HG02852 (cell line): ENCODE measurements at regions not wholly inside any gene's neighbourhood (a gene's known extent, or its start where the extent isn't known, plus 50 kb on each side); places are given as distances from the start of the nearest gene placed in this dataset.

Source experiments
- ATAC-seq: cut with Tn5 transposase; IDR thresholded peaks from one replicate; pipeline ENCODE4 v1.9.1; 2021; ENCODE audit warnings: mild to moderate bottlenecking, moderate library complexity; ENCODE audit not compliant: unreplicated experiment

DNA sequence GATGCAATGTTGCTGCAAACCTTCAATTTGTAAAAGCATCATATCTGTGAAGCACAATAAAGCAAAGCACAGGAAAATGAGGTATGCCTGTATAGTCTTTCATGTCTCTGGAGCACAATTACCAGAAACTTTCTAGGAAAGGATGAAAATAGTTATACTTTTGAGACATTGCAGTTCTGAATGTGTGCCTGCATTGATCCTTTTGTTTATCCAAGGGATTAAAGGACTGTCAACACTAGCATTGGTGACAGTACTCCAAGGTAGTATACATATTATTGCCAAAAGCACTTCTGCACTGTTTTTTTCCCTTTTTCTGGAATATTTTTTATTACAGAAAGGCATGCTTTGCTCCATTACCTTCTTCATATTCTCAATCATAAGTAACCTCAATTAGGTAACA is 476.0 kb downstream of the GABRG1 start:
- ATAC-seq: no peak

DNA sequence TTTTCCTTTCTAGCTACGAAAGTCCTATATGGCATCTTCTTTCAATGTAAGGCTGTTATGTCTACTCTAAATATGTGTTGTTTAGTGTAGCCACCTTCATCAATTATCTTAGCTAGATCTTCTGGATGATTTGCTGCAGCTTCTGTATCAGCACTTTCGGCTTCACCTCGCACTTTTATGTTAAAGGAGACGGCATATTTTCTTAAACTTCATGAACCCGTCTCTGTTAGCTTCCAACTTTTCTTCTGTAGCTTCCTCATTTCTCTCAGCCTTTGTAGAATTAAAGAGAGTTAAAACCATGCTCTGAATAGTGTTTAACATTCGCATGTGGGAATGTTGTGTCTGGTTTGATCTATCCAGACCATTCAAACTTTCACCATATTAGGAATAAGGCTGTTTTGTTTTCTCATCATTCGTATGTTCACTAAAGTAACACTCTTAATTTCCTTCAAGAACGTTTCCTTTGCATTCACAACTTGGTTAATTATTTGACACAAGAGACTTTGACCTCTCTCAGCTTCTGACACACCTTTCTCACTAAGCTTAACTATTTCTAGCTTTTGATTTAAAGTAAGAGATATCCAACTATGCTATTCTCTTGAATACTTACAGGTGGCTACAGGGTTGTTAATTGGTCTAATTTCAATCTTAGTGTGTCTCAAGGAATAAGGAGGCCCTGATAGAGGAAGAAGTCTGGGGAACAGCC is 476.8 kb downstream of the GABRG1 start:
- no peak for ATAC-seq

DNA sequence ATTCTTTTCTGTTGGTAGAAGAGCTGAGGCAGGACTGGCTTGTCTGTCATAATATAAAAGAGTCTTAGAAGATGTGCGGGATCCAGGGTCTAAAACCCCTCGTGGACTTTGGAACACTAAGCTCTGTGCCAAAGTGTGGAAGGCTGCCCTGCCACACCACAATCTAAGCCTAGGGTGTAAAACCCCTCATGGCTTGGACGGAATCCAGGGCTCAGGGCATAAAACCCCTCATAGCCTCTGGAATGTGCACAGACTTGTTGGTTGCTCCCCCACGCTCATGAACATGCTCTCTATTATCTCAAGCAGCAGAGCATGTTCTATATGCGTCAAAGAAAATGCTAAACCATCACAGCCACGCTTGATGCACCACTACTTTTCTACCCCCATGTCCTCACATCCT is 483.6 kb downstream of the GABRG1 start:
- no peak for ATAC-seq

DNA sequence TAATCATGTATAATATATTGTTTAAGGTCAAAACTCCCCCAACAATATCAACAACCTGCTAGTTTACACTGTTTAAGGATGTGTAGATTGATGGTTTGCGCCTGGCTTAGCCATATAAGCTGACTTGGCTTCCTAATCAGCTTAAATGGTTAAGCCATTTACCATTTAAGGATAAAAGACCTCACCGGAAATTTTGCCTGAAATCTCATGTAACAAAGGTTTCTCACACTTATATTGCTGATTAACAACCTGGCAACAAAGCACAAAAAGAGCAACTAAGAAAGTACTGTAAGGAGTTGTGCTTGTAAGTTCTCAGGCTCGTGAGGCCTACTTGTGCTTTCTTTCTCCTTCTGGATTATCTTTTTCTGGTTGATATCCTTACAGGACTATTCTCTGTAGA is 485.2 kb downstream of the GABRG1 start:
- no peak for ATAC-seq

DNA sequence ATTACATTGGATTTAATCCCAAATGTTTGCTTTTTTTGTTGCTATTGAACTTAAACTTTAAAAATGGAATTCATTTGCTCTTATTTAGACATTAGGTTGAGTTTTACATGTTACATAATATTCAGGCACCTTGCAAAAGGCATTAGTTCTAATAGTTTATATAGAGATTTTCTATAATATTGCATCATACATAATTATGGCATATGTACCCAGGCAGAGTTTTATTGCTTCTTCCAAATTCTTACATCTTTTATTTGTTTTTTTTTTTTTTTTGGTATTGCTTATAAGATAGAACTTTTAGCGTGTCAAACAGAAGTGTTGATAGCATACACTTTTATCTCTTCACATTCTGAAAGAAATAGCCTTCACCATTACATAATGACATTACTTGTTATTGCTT is 487.7 kb downstream of the GABRG1 start:
- ATAC-seq: no peak

DNA sequence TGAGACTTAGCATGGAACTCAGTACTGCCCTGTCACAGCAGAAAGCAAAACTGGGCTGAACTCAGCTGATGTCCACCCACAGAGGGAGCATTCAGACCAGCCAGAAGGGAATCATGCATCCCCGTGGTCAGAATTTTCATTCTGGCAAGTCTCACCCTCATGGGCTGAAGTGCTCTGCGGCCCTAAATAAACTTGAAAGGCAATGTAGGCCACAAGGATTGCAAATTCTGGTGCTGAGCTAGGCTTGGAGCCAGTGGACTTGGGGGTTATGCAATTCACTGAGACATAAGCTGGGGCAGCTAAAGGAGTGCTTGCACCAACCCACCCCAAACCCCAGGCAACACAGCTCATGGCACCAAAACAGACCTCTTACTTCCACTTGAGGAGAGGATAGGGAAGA is 494.1 kb downstream of the GABRG1 start:
- ATAC-seq: no peak

DNA sequence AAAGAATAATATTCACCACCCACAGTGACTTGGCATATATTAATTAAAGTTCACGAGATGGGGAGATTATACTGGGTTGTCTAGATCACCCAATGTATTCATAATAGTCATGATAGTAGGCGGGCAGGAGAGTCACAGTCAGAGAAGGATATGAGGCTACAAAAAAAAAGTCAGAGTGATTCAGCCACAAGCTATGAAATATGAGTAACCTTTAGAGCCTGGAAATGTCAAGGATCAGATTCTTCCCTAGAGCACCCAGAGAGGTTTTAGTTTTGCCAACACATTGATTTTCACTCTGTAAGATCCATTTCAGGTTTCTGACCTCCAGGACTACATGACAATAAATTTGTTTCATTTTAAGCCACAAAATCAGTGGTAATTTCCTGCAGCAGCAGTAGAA is 501.9 kb downstream of the GABRG1 start:
- ATAC-seq: no peak

DNA sequence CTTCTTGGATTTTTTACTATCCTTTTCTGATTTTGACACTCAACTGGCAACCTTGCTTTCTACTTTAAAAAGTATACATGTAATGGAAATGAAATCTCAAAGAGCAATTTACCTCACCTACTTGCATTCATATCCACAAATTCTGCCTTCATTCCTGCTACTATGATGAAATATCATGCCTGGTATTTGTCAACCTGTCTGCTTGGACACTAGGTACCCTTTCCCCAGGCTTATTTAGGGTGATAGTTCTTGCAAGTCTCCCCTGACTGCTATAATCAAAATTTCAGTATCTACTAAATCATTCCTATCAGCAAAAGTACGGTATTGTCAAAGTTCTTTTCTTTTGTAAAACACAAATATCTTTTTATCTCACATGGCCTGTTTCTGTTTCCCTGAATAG is 503.0 kb downstream of the GABRG1 start:
- ATAC-seq: no peak

DNA sequence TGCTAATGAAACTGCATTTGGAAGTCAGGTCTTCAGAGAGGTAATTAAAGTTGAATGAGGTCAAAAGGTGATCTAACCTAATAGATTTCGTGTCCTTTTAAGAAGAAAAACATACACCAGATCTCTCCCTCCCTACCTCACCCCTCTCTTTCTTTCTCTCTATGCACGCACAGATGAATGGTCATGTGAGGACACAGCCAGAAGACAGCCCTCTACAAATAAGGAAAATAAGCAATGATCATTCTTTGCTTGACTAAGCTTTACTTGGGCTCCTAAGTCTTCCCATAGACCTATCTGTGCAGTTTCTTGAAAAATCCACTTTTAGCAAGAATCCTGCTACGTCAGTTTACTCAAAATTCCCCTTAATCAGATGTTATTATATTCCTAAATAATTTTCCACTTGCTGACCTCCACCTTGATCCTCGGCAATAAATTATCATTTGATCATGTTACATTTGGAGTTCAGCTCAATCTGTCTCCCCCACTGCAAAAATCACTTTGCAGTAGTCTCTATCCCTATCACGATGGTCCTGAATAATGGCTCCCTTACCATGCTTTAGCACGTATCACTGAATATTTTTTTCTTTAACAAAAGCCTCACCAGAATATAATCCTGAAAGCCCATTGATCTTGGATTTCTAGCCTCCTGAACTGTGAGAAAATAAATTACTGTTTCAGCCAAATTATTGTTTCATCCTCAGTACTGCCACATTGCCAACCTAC is 527.3 kb downstream of the GABRG1 start:
- no peak for ATAC-seq

DNA sequence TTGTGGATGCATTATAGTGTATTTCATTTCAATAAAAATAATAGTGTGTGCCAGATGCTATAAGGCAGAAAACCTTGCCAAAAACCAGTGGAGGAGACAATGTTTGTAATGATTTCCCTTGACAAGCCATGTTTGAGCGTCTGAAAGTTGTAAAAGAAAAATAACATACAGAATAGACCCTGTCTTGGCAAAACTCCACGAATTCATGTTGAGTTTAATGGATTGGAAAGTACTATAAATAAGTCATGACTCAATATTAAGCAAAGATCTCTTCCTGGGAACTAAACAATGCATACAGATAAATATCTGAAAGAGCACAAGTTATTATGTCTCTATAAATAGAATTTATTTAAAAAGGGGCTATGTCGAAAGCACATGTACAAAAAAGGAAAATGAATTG is 543.5 kb downstream of the GABRG1 start:
- no peak for ATAC-seq

DNA sequence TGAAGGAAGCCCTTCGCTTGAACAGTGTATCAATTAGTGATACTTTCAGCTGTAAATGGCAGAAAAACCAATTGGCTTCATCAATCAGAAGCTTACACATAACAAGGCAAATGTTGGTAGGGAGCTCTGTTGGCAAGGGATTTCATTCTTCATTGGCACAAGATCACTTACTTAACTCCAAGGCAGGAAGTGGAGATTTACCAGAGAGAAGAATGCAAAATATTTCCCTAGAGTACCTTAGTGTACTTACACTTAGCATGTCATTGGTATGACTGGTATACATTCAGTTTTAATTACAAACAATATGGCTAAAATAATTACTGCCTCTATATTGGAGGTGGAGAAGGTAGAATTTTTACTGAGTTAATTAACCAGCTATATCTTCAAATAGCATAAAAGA is 545.0 kb downstream of the GABRG1 start:
- no peak for ATAC-seq

DNA sequence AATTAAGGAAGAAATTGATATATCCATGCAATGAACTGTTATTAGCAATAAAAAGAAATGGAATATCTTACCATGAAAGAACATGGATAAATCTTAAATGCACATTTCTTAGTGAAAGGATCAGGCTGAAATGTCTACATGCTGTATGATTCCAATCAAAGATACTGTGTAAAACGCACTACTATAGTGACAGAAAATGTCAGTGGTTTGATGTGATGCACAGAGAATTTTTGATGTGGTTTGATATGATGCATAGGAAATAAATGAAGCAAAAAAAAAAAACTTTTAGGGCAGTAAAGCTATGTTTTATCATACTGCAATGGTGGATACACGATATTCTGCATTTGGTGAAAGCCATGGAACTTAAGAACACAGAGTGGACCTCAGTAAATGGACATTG is 547.6 kb downstream of the GABRG1 start:
- ATAC-seq: no peak

DNA sequence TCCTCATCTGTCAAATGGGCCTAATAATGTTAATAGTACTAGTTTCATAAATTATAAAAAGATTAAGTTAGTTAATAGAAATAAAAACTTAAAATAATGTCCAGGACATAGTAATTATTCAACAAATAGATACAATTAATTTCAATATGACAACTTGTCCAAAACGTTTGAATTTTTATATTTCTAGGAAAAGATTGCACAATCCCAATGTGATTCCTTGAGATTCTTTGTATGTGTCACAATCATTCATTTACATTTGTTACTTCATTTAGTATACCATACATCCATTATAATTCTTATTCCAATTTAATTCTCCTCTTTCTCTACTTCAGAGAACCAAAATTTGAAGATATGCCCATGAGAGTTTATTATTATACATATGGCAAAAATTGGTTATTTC is 554.2 kb downstream of the GABRG1 start:
- ATAC-seq: no peak

DNA sequence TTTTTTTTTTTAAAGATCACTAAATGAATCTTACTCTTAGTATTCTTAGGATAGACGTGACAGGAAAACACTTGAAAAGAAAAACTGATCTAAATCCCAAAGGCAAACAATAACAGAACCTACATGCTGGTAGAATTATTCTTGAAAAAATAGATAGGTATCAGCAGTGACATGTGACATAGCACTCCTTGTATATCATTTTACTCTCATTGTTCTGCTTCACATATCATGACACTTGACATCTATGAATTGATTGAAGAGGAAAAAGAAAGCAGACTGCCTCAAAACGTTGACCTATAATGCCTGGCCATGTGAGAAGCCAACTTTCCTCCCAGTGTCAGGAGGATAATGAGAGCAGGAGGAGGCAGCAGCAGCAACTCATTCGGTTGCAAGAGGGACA is 555.2 kb downstream of the GABRG1 start:
- no peak for ATAC-seq

DNA sequence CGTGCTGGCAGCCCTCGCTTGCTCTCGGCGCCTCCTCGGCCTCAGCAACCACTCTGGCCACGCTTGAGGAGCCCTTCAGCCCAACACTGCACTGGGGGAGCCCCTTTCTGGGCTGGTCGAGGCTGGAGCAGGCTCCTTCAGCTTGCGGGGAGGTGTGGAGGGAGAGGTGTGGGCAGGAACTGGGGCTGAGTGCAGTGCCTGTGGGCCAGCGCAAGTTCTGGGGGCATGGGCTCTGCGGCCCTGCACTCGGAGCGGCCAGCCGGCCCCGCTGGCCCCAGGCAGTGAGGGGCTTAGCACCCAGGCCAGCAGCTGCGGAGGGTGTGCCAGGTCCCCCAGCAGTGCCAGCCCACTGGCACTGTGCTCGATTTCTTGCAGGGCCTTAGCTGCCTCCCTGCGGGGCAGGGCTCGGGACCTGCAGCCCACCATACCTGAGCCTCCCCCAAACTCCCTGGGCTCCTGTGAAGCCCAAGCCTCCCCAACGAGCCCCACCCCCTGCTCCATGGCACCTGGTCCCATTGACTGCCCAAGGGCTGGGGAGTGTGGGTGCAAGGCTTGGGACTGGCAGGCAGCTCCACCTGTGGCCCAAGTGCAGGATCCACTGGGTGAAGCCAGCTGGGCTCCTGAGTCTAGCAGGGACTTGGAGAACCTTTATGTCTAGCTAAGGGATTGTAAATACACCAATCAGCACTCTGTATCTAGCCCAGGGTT is 556.8 kb downstream of the GABRG1 start:
- no peak for ATAC-seq

DNA sequence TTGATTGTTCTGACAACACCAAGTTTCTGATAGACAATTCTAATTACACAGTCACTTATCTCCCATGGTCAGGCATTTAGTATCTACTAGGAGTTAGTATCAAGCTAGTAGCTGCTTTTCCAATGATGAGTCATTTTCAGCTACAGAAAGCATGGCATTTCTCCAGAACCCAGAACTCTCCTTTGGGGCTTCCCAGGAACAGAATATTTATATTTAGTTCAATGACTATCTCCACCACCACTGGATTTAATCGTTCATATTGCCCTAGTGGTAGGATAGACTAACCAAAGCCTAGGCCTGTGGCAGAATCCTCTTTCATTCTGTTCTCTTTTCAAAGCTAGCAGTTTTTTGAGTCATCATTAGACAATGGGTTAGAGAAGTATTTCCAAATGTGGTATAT is 569.4 kb downstream of the GABRG1 start:
- no peak for ATAC-seq

DNA sequence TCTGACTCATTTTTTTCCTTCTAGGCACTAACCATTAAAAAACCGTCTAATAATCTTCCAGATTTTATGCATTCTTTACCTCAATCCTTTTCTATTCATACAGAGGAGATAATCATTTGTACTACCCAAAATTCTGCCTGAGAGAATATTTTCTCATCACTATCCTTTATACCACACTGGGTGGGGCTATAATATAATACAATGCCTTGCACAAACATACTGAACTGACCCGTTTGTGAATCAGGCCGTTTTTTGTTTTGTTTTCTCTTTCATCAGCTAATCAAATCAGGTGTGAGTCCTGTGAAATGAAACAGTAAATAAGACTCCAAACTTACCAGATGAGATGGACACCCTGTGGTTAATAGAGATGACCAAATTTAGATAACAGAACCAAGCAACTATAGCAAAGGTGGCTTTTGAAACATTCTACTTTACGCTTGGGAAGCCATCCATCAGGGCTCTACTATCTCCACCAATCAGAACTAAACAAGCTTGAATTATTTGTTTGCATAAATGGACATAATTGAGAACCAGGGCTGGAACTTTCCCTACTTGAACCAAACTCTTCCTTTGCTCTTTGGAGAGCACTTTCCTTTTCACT is 573.0 kb downstream of the GABRG1 start:
- peak; percentile 66 for ATAC-seq

DNA sequence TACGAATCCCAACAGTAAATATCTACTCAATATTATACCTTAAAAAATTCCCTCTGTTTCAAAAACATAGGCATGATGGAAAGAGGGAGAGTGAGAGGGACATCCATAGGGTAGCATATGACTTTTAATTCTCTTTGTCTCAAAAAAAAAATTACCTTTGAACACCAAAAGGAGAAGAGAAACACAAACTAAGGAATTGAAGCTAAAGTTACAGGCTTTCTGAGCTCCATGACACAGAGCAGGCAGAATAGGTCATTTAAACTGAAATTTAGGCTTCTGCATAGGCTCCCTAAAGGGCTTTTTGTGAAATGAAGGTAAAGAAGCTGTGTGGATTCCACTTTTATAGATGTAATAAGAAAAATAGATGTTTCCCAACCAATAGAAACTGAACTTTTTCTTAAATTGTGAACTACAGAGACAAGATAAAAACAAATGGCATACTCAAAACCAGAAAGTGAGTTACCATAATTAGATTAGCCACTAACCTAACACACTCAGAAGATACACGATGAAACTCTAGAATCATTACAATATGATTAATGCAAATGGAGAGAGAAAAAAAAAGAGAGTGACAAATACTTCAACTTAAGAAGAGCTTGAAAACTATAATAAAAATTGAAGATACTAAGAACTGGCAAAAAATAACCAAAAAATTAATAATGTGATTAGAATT is 584.6 kb downstream of the GABRG1 start:
- ATAC-seq: no peak

DNA sequence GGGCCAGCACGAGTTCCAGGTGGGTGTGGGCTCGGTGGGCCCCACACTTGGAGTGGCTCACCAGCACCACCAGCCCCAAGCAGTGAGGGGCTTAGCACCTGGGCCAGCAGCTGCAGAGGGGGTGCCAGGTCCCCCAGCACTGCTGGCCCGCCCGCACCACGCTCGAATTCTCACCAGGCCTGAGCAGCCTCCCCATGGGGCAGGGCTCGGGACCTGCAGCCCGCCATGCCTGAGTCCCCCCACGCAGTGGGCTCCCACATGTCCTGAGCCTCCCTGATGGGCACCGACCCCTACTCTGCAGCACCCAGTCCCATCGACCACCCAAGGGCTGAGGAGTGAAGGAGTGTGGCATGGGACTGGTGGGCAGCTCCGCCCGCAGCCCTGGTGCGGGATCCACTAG is 593.4 kb downstream of the GABRG1 start:
- ATAC-seq: no peak

DNA sequence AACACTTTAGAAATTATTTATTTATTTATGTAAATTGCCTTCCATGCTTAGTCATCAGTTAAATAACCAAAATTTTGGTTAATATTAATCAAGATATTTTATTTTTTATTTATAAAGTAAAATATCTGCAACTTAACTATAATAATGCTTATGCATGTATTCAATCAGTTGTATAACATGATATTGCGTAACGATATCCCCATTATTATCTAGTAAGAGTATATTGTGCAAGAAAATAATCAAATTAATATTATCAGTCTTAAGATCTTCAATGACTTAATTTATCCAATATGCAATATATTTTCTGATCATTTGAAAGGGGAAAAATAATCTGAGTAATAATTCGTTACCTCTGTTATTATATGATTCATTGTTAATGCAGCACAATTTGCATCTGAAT is 596.7 kb downstream of the GABRG1 start:
- ATAC-seq: no peak

DNA sequence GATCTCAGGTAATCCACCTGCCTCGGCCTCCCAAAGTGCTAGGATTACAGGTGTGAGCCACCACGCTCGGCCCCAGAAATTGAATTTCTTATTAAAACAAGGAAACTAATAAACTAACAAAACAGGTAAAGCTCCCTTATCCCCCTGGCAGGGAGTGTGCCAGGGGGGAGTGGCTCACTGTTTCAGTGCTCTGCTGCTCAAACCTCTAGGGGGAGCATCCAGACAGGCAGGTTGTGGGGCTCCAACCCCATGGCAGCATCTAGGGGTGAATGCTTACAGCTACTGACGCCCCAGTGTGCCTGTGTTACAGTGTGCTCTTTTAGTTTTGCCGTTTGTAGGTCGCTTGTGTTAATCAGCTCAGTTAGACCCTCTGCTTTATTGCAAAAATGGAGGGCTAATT is 605.0 kb downstream of the GABRG1 start:
- ATAC-seq: no peak
